GM12878 (cell line): ENCODE measurements at regions not wholly inside any gene's neighbourhood (a gene's known extent, or its start where the extent isn't known, plus 50 kb on each side); places are given as distances from the start of the nearest gene placed in this dataset.

Source experiments
- EP300 ChIP-seq, 2 experiments: fragments of 150-350 bp in 1 of 2; IDR thresholded peaks; 2 replicates each; pipeline ENCODE4 v1.6.1; 2011 to 2012; ENCODE audit warnings: low read depth in 2 of 2, low read length in 2 of 2, borderline replicate concordance in 1 of 2, improper control_type of control experiment in 1 of 2, inconsistent platforms in 1 of 2; ENCODE audit not compliant: control insufficient read depth in 1 of 2
- JUND ChIP-seq: IDR thresholded peaks from 2 replicates; pipeline ENCODE4 v1.6.1; 2012; ENCODE audit warnings: low read depth, mild to moderate bottlenecking, low read length, improper control_type of control experiment, moderate library complexity
- MTA3 ChIP-seq: IDR thresholded peaks from 2 replicates; pipeline ENCODE4 v1.6.1; 2012; ENCODE audit warnings: low read length, inconsistent platforms, borderline replicate concordance
- MXI1 ChIP-seq: fragments of 150-350 bp; IDR thresholded peaks from 2 replicates; pipeline ENCODE4 v1.6.1; 2011; ENCODE audit warnings: low read depth, mild to moderate bottlenecking, inconsistent platforms, low read length, improper control_type of control experiment
- POLR2A ChIP-seq: IDR thresholded peaks from 2 replicates; pipeline ENCODE4 v1.6.1; 2011; ENCODE audit warnings: low read depth, mild to moderate bottlenecking, low read length
- POLR2AphosphoS5 ChIP-seq: IDR thresholded peaks from 2 replicates; pipeline ENCODE4 v1.6.1; 2011; ENCODE audit warnings: mild to moderate bottlenecking, low read length, inconsistent platforms
- SP1 ChIP-seq: IDR thresholded peaks from one replicate; pipeline ENCODE4 v1.6.1; 2011; ENCODE audit warnings: low read depth, low read length
- SUZ12 ChIP-seq: fragments of 200-600 bp; sonication (generic); IDR thresholded peaks from one replicate; pipeline ENCODE4 v1.6.1; 2018; ENCODE audit warnings: antibody characterized with exemption, mild to moderate bottlenecking; ENCODE audit not compliant: unreplicated experiment
- TF ChIP-seq, protein P1 (sequence below), 3 experiments: IDR thresholded peaks in 2 of 3; conservative IDR thresholded peaks in 1 of 3; 2 replicates each; pipeline ENCODE4 v1.5.1; 2011; ENCODE audit warnings: low read depth in 3 of 3, low read length in 3 of 3, mild to moderate bottlenecking in 3 of 3, control low read depth in 2 of 3, moderate library complexity in 2 of 3, inconsistent platforms in 1 of 3, mixed read lengths in 1 of 3; ENCODE audit not compliant: control insufficient read depth in 2 of 3, insufficient read depth in 1 of 3; ENCODE audit errors: extremely low read depth in 1 of 3
- TF ChIP-seq, protein P2 (sequence below): IDR thresholded peaks from 2 replicates; pipeline ENCODE4 v1.6.1; 2012; ENCODE audit warnings: low read depth, low read length, improper control_type of control experiment

DNA sequence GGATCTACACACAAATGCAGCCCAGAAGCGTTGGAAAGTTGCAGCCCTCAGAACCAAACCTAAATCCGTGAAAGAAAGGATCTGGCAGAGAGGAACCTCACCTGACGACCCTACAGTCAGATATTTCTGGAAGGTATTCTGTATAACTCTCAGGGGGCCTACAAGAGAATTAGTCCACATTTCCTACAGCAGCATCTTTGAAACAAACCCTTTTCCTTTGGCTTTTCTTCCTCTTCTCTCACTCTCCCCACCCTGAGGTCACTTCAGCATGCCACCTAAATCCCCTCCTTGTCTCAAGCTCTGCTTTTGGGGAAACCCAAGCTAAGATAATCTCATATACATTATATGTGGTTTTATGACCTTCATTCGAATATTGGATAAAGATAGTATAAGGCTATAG lies 719.0 kb upstream of the MIR17HG start:
- TF ChIP-seq JUND (no peak), SP1 (no peak), SUZ12 (no peak), POLR2AphosphoS5 (no peak), MXI1 (no peak), POLR2A (no peak), EP300 (IDR thresholded peaks at IDR 0.05; ENCODE audit: borderline replicate concordance in 1 of 2, control insufficient read depth in 1 of 2, low read depth in 2 of 2, low read length in 2 of 2) (no peak), MTA3 (no peak)
- TF ChIP-seq, protein P1, sequence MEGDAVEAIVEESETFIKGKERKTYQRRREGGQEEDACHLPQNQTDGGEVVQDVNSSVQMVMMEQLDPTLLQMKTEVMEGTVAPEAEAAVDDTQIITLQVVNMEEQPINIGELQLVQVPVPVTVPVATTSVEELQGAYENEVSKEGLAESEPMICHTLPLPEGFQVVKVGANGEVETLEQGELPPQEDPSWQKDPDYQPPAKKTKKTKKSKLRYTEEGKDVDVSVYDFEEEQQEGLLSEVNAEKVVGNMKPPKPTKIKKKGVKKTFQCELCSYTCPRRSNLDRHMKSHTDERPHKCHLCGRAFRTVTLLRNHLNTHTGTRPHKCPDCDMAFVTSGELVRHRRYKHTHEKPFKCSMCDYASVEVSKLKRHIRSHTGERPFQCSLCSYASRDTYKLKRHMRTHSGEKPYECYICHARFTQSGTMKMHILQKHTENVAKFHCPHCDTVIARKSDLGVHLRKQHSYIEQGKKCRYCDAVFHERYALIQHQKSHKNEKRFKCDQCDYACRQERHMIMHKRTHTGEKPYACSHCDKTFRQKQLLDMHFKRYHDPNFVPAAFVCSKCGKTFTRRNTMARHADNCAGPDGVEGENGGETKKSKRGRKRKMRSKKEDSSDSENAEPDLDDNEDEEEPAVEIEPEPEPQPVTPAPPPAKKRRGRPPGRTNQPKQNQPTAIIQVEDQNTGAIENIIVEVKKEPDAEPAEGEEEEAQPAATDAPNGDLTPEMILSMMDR (IDR thresholded peaks at IDR 0.05 in 2 of 3, conservative IDR thresholded peaks at IDR 0.05 in 1 of 3; ENCODE audit: control insufficient read depth in 2 of 3, extremely low read depth in 1 of 3, insufficient read depth in 1 of 3, low read depth in 3 of 3, low read length in 3 of 3), result no peak
- TF ChIP-seq, protein P2, sequence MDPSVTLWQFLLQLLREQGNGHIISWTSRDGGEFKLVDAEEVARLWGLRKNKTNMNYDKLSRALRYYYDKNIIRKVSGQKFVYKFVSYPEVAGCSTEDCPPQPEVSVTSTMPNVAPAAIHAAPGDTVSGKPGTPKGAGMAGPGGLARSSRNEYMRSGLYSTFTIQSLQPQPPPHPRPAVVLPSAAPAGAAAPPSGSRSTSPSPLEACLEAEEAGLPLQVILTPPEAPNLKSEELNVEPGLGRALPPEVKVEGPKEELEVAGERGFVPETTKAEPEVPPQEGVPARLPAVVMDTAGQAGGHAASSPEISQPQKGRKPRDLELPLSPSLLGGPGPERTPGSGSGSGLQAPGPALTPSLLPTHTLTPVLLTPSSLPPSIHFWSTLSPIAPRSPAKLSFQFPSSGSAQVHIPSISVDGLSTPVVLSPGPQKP, result no peak
